ENCODE measurements at regions not wholly inside any gene's neighbourhood (a gene's known extent, or its start where the extent isn't known, plus 50 kb on each side); places are given as distances from the start of the nearest gene placed in this dataset.
"Not testable (repeated sequence)": the region's sequence is repeated elsewhere in the genome, so short reads cannot be mapped to it uniquely, and the experiment has no call there.

GRCh38 chr6:115495184-115495583, 565.5 kb downstream of the FRK start:
- POLR2A ChIA-PET = no interaction called here
- DNase-seq (no peak), ATAC-seq (no peak)
- H3K27ac Mint-ChIP-seq = no peak overlapping the region
- H3K4me3 Mint-ChIP-seq = no peak overlapping the region
- no peaks in the 10 kb centered on the region for H3K36me3 Mint-ChIP-seq (ENCODE audit: low read depth)
- no peak for TF ChIP-seq CTCF (IDR thresholded peaks at IDR 0.05)
- no peaks in the 10 kb centered on the region for H3K4me1 Mint-ChIP-seq (ENCODE audit: low read depth)
- peaks cover 15% of the 10 kb centered on the region for H3K9me3 Mint-ChIP-seq
- CTCF ChIA-PET = no interaction called here
- intact Hi-C loops (cut with micrococcal nuclease) = no loop called here
- H3K27me3 Mint-ChIP-seq = no peaks in the 10 kb centered on the region

- H3K27ac Mint-ChIP-seq = no peak overlapping the region
- no peak for TF ChIP-seq CTCF (IDR thresholded peaks at IDR 0.05)
- H3K36me3 Mint-ChIP-seq (ENCODE audit: low read depth) = no peaks in the 10 kb centered on the region
- no peaks in the 10 kb centered on the region for H3K27me3 Mint-ChIP-seq
- intact Hi-C loops (cut with micrococcal nuclease) = no loop called here
- DNase-seq (no peak), ATAC-seq (no peak)
- POLR2A ChIA-PET = no interaction called here
- no peaks in the 10 kb centered on the region for H3K4me1 Mint-ChIP-seq (ENCODE audit: low read depth)
- no peak overlapping the region for H3K4me3 Mint-ChIP-seq
- CTCF ChIA-PET = no interaction called here
- peaks cover 4% of the 10 kb centered on the region for H3K9me3 Mint-ChIP-seq
These were observed 573.4 kb downstream of the FRK start for GRCh38 chr6:115487331-115487730.

- Mint-ChIP-seq H3K9me3 (peaks cover 3% of the 10 kb centered on the region), H3K27ac (no peak overlapping the region), H3K27me3 (no peaks in the 10 kb centered on the region), H3K4me3 (no peak overlapping the region), H3K4me1 (ENCODE audit: low read depth) (no peaks in the 10 kb centered on the region), H3K36me3 (ENCODE audit: low read depth) (no peaks in the 10 kb centered on the region)
- intact Hi-C loops (cut with micrococcal nuclease) = no loop called here
- DNase-seq (no peak), ATAC-seq (no peak)
- ChIA-PET CTCF (no interaction called here), POLR2A (no interaction called here)
- TF ChIP-seq CTCF (IDR thresholded peaks at IDR 0.05) = no peak
These were observed 575.3 kb downstream of the FRK start for GRCh38 chr6:115485400-115485799.

GRCh38 chr6:115480543-115480942, 580.1 kb downstream of the FRK start:
- H3K4me3 Mint-ChIP-seq; H3K4me1 Mint-ChIP-seq (ENCODE audit: low read depth); CTCF ChIA-PET; DNase-seq; intact Hi-C loops (cut with micrococcal nuclease); POLR2A ChIA-PET; H3K27me3 Mint-ChIP-seq; H3K27ac Mint-ChIP-seq; H3K9me3 Mint-ChIP-seq; H3K36me3 Mint-ChIP-seq (ENCODE audit: low read depth); ATAC-seq: not testable (repeated sequence)

GRCh38 chr6:115474443-115475041, 586.1 kb downstream of the FRK start:
- H3K4me3 Mint-ChIP-seq = no peak overlapping the region
- DNase-seq (no peak), ATAC-seq (no peak)
- H3K27ac Mint-ChIP-seq = no peak overlapping the region
- intact Hi-C loops (cut with micrococcal nuclease) = no loop called here
- CTCF ChIA-PET = no interaction called here
- TF ChIP-seq CTCF (IDR thresholded peaks at IDR 0.05) = no peak
- peaks cover 5% of the 10 kb centered on the region for H3K9me3 Mint-ChIP-seq
- H3K4me1 Mint-ChIP-seq (ENCODE audit: low read depth) = no peaks in the 10 kb centered on the region
- H3K27me3 Mint-ChIP-seq = no peaks in the 10 kb centered on the region
- no peaks in the 10 kb centered on the region for H3K36me3 Mint-ChIP-seq (ENCODE audit: low read depth)
- POLR2A ChIA-PET = no interaction called here
